ENCODE measurements at regions not wholly inside any gene's neighbourhood (a gene's known extent, or its start where the extent isn't known, plus 50 kb on each side); places are given as distances from the start of the nearest gene placed in this dataset.

GRCh38 chr14:54170301-54170700, 213.7 kb upstream of the BMP4 start:
- TF ChIP-seq CTCF (IDR thresholded peaks at IDR 0.05; ENCODE audit: low read depth, low read length, missing control alignments): no peak
- no peak for DNase-seq (ENCODE audit: low read depth)
- H3K4me3 ChIP-seq (ENCODE audit: low read depth, low read length): no peak overlapping the region

GRCh38 chr14:54172114-54172513, 215.5 kb upstream of the BMP4 start:
- TF ChIP-seq CTCF (IDR thresholded peaks at IDR 0.05; ENCODE audit: low read depth, low read length, missing control alignments): no peak
- DNase-seq (ENCODE audit: low read depth): no peak
- H3K4me3 ChIP-seq (ENCODE audit: low read depth, low read length): no peak overlapping the region

GRCh38 chr14:54172562-54172961, 215.9 kb upstream of the BMP4 start:
- TF ChIP-seq CTCF (IDR thresholded peaks at IDR 0.05; ENCODE audit: low read depth, low read length, missing control alignments): no peak
- DNase-seq (ENCODE audit: low read depth): no peak
- H3K4me3 ChIP-seq (ENCODE audit: low read depth, low read length): no peak overlapping the region

- no peak for DNase-seq (ENCODE audit: low read depth)
- TF ChIP-seq CTCF (IDR thresholded peaks at IDR 0.05; ENCODE audit: low read depth, low read length, missing control alignments): no peak
- no peak overlapping the region for H3K4me3 ChIP-seq (ENCODE audit: low read depth, low read length)
These were observed 217.2 kb upstream of the BMP4 start for GRCh38 chr14:54173802-54174201.

- no peak overlapping the region for H3K4me3 ChIP-seq (ENCODE audit: low read depth, low read length)
- no peak for TF ChIP-seq CTCF (IDR thresholded peaks at IDR 0.05; ENCODE audit: low read depth, low read length, missing control alignments)
- DNase-seq (ENCODE audit: low read depth): no peak
These were observed 217.8 kb upstream of the BMP4 start for GRCh38 chr14:54174457-54174856.

GRCh38 chr14:54175298-54175942, 218.8 kb upstream of the BMP4 start:
- peak; percentile 62 for TF ChIP-seq CTCF (IDR thresholded peaks at IDR 0.05; ENCODE audit: low read depth, low read length, missing control alignments)
- DNase-seq (ENCODE audit: low read depth): peak; percentile 19
- no peak overlapping the region for H3K4me3 ChIP-seq (ENCODE audit: low read depth, low read length)

- DNase-seq (ENCODE audit: low read depth): no peak
- H3K4me3 ChIP-seq (ENCODE audit: low read depth, low read length): no peak overlapping the region
- no peak for TF ChIP-seq CTCF (IDR thresholded peaks at IDR 0.05; ENCODE audit: low read depth, low read length, missing control alignments)
These were observed 219.8 kb upstream of the CDKN3 start for GRCh38 chr14:54177019-54177418.

Data from GM12864 (cell line).